ENCODE measurements at regions not wholly inside any gene's neighbourhood (a gene's known extent, or its start where the extent isn't known, plus 50 kb on each side); places are given as distances from the start of the nearest gene placed in this dataset.

DNA sequence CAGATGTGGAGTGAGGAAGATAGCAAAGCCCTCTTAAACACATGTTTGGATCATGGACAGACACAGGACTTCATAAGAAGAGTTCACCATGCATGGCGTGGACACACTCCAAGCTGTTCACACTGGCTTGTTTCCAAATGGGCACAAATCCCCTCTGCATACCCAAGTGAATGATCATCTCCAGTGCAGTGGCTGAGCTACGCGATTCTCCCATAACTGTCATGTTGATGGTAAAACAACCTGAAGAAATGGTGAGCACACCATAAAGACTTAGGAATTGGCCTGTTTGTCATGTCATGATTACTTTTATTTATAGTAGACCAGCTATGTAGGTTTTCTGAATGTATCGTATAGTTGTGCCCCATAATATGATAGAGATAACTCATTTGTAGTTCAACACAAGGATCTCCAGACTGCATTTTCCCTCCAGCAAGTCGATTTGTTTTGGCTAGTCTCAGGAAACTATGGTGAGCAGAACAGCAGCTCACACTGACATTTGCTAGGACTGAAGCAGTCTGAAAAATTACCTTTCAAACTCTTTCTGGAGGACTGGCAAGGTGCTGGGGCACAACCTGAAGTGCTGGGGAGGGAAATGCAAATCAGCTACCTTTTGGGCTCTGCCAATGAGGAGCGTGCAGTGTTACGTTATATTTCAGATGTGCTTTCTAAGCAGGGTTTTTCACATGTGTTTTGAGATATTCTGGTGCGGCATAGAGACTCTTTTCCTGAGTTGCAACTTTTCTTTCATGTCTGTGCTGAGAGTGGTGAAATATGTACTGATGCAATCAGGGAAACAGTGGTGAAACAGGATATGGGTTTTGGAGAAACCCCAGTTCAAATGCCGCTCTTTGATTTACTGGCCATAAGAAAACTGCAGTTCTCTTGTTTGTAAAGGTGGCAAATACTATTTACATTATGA, 629.6 kb upstream of the DPP6 start:
- TF ChIP-seq, protein P1, sequence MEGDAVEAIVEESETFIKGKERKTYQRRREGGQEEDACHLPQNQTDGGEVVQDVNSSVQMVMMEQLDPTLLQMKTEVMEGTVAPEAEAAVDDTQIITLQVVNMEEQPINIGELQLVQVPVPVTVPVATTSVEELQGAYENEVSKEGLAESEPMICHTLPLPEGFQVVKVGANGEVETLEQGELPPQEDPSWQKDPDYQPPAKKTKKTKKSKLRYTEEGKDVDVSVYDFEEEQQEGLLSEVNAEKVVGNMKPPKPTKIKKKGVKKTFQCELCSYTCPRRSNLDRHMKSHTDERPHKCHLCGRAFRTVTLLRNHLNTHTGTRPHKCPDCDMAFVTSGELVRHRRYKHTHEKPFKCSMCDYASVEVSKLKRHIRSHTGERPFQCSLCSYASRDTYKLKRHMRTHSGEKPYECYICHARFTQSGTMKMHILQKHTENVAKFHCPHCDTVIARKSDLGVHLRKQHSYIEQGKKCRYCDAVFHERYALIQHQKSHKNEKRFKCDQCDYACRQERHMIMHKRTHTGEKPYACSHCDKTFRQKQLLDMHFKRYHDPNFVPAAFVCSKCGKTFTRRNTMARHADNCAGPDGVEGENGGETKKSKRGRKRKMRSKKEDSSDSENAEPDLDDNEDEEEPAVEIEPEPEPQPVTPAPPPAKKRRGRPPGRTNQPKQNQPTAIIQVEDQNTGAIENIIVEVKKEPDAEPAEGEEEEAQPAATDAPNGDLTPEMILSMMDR (IDR thresholded peaks at IDR 0.05), result no peak
- no peak for TF ChIP-seq POLR2AphosphoS5 (IDR thresholded peaks at IDR 0.05)
